ENCODE measurements at regions not wholly inside any gene's neighbourhood (a gene's known extent, or its start where the extent isn't known, plus 50 kb on each side); places are given as distances from the start of the nearest gene placed in this dataset.

- H3K36me3 Mint-ChIP-seq: no peaks in the 10 kb centered on the region
- POLR2A ChIA-PET: no interaction called here
- H3K4me1 Mint-ChIP-seq: peaks cover 0 to 8% (median 2%) of the 10 kb centered on the region in 4 donors
- no peak for ATAC-seq
- no peak overlapping the region for H3K4me3 Mint-ChIP-seq
- no peaks in the 10 kb centered on the region for H3K9me3 Mint-ChIP-seq
- peak overlapping the region in 1 of 10 donors; percentile 73 for H3K27ac Mint-ChIP-seq
- DNase-seq: no peak
- H3K27me3 Mint-ChIP-seq: peaks cover 0 to 7% (median 2%) of the 10 kb centered on the region in 5 donors
Observed at GRCh38 chr10:4266416-4267085, 481.5 kb upstream of the KLF6 start.

- H3K4me3 Mint-ChIP-seq: no peak overlapping the region
- peaks cover 0 to 7% (median 2%) of the 10 kb centered on the region in 5 donors for H3K27me3 Mint-ChIP-seq
- H3K36me3 Mint-ChIP-seq: no peaks in the 10 kb centered on the region
- ATAC-seq (no peak), DNase-seq (no peak)
- H3K27ac Mint-ChIP-seq: no peak overlapping the region
- peaks cover 0 to 8% (median 2%) of the 10 kb centered on the region in 4 donors for H3K4me1 Mint-ChIP-seq
- POLR2A ChIA-PET: interaction anchor here (0.6 kb wide), 2 partner anchors 218 to 531 kb away, joined by 3 read pairs; no protein-coding TSS in a partner anchor
- H3K9me3 Mint-ChIP-seq: no peaks in the 10 kb centered on the region
Observed at GRCh38 chr10:4265964-4266363, 481.0 kb upstream of the KLF6 start.

GRCh38 chr10:4264209-4264865, 479.3 kb upstream of the KLF6 start:
- ATAC-seq: no peak
- Mint-ChIP-seq H3K9me3 (no peaks in the 10 kb centered on the region), H3K4me1 (peaks cover 0 to 5% (median 2%) of the 10 kb centered on the region in 4 donors), H3K27ac (no peak overlapping the region), H3K4me3 (no peak overlapping the region), H3K27me3 (peaks cover 0 to 7% (median 0%) of the 10 kb centered on the region in 5 donors), H3K36me3 (no peaks in the 10 kb centered on the region)
- no peak for DNase-seq
- POLR2A ChIA-PET: no interaction called here

- H3K9me3 Mint-ChIP-seq: no peaks in the 10 kb centered on the region
- no peak overlapping the region for H3K4me3 Mint-ChIP-seq
- H3K36me3 Mint-ChIP-seq: no peaks in the 10 kb centered on the region
- DNase-seq (no peak), ATAC-seq (no peak)
- H3K27ac Mint-ChIP-seq: no peak overlapping the region
- H3K27me3 Mint-ChIP-seq: peaks cover 0 to 5% (median 0%) of the 10 kb centered on the region in 5 donors
- peaks cover 0 to 5% (median 2%) of the 10 kb centered on the region in 4 donors for H3K4me1 Mint-ChIP-seq
- POLR2A ChIA-PET: interaction anchor here (0.8 kb wide), 1 partner anchor 9 kb away, joined by 3 read pairs; no protein-coding TSS in a partner anchor
Observed at GRCh38 chr10:4263601-4263921, 478.6 kb upstream of the KLF6 start.

- no peak for ATAC-seq
- DNase-seq: no peak
- Mint-ChIP-seq H3K27me3 (no peaks in the 10 kb centered on the region), H3K9me3 (no peaks in the 10 kb centered on the region), H3K36me3 (no peaks in the 10 kb centered on the region), H3K4me1 (peaks cover 0 to 5% (median 2%) of the 10 kb centered on the region in 4 donors), H3K27ac (no peak overlapping the region), H3K4me3 (no peak overlapping the region)
- POLR2A ChIA-PET: interaction anchor here (0.8 kb wide), 1 partner anchor 9 kb away, joined by 3 read pairs; no protein-coding TSS in a partner anchor
Observed at GRCh38 chr10:4262870-4263600, 478.0 kb upstream of the KLF6 start.

- H3K4me1 Mint-ChIP-seq: peaks cover 0 to 5% (median 2%) of the 10 kb centered on the region in 4 donors
- no peaks in the 10 kb centered on the region for H3K27me3 Mint-ChIP-seq
- POLR2A ChIA-PET: no interaction called here
- no peaks in the 10 kb centered on the region for H3K9me3 Mint-ChIP-seq
- ATAC-seq (no peak), DNase-seq (no peak)
- no peak overlapping the region for H3K27ac Mint-ChIP-seq
- H3K36me3 Mint-ChIP-seq: no peaks in the 10 kb centered on the region
- no peak overlapping the region for H3K4me3 Mint-ChIP-seq
Observed at GRCh38 chr10:4262449-4262848, 477.4 kb upstream of the KLF6 start.

GRCh38 chr10:4260483-4261124, 475.6 kb upstream of the KLF6 start:
- Mint-ChIP-seq H3K9me3 (no peaks in the 10 kb centered on the region), H3K27ac (no peak overlapping the region), H3K4me1 (no peaks in the 10 kb centered on the region), H3K36me3 (no peaks in the 10 kb centered on the region), H3K4me3 (no peak overlapping the region), H3K27me3 (peaks cover 0 to 5% (median 0%) of the 10 kb centered on the region in 5 donors)
- POLR2A ChIA-PET: no interaction called here
- no peak for DNase-seq
- ATAC-seq: no peak

GRCh38 chr10:4257939-4258465, 473.0 kb upstream of the KLF6 start:
- Mint-ChIP-seq H3K36me3 (no peaks in the 10 kb centered on the region), H3K27ac (no peak overlapping the region), H3K4me1 (no peaks in the 10 kb centered on the region), H3K9me3 (peaks cover 0 to 4% (median 0%) of the 10 kb centered on the region in 9 donors), H3K27me3 (peaks cover 0 to 20% (median 0%) of the 10 kb centered on the region in 5 donors), H3K4me3 (no peak overlapping the region)
- POLR2A ChIA-PET: no interaction called here
- DNase-seq (no peak), ATAC-seq (no peak)

- no peak overlapping the region for H3K27ac Mint-ChIP-seq
- H3K27me3 Mint-ChIP-seq: peaks cover 0 to 20% (median 0%) of the 10 kb centered on the region in 5 donors
- no peak overlapping the region for H3K4me3 Mint-ChIP-seq
- no peaks in the 10 kb centered on the region for H3K4me1 Mint-ChIP-seq
- no peak for ATAC-seq
- H3K36me3 Mint-ChIP-seq: no peaks in the 10 kb centered on the region
- DNase-seq: no peak
- H3K9me3 Mint-ChIP-seq: peaks cover 0 to 4% (median 0%) of the 10 kb centered on the region in 9 donors
- POLR2A ChIA-PET: no interaction called here
Observed at GRCh38 chr10:4256971-4257370, 472.0 kb upstream of the KLF6 start.

GRCh38 chr10:4255751-4256150, 470.7 kb upstream of the KLF6 start:
- H3K36me3 Mint-ChIP-seq: no peaks in the 10 kb centered on the region
- no peak overlapping the region for H3K4me3 Mint-ChIP-seq
- no peak overlapping the region for H3K27ac Mint-ChIP-seq
- H3K27me3 Mint-ChIP-seq: peaks cover 0 to 20% (median 6%) of the 10 kb centered on the region in 5 donors
- ATAC-seq: no peak
- POLR2A ChIA-PET: no interaction called here
- H3K9me3 Mint-ChIP-seq: peaks cover 0 to 4% (median 0%) of the 10 kb centered on the region in 9 donors
- H3K4me1 Mint-ChIP-seq: no peaks in the 10 kb centered on the region
- DNase-seq: no peak

GRCh38 chr10:4254101-4254994, 469.3 kb upstream of the KLF6 start:
- POLR2A ChIA-PET: interaction anchor here (1.1 kb wide), 1 partner anchor 9 kb away, joined by 3 read pairs; no protein-coding TSS in a partner anchor
- Mint-ChIP-seq H3K27me3 (peaks cover 0 to 20% (median 6%) of the 10 kb centered on the region in 5 donors), H3K4me1 (no peaks in the 10 kb centered on the region), H3K4me3 (no peak overlapping the region), H3K27ac (no peak overlapping the region), H3K9me3 (peaks cover 0 to 4% (median 0%) of the 10 kb centered on the region in 9 donors), H3K36me3 (no peaks in the 10 kb centered on the region)
- no peak for DNase-seq
- no peak for ATAC-seq

- POLR2A ChIA-PET: no interaction called here
- Mint-ChIP-seq H3K4me3 (no peak overlapping the region), H3K36me3 (no peaks in the 10 kb centered on the region), H3K4me1 (no peaks in the 10 kb centered on the region), H3K9me3 (peaks cover 0 to 4% (median 0%) of the 10 kb centered on the region in 9 donors), H3K27ac (no peak overlapping the region), H3K27me3 (peaks cover 0 to 20% (median 6%) of the 10 kb centered on the region in 5 donors)
- DNase-seq (no peak), ATAC-seq (no peak)
Observed at GRCh38 chr10:4252701-4253100, 467.7 kb upstream of the KLF6 start.

Data from naive thymus-derived CD8-positive, alpha-beta T cell (primary cell).